NCI-H1694 treated with DMSO at 0.1 percent for 48 hours (cell line): ENCODE measurements at regions not wholly inside any gene's neighbourhood (a gene's known extent, or its start where the extent isn't known, plus 50 kb on each side); places are given as distances from the start of the nearest gene placed in this dataset.
A peak's percentile ranks its signal among the peaks of the same experiment; 100 is the strongest.

ENCODE experiments used
- DNase-seq: peaks from one replicate; lab custom pipeline; 2025; lab: John Stamatoyannopoulos, UW

GRCh38 chr3:30263925-30264313 is 342.5 kb upstream of the TGFBR2 start:
- DNase-seq: no peak

GRCh38 chr3:30266524-30266923 is 339.9 kb upstream of the TGFBR2 start:
- no peak for DNase-seq

DNA sequence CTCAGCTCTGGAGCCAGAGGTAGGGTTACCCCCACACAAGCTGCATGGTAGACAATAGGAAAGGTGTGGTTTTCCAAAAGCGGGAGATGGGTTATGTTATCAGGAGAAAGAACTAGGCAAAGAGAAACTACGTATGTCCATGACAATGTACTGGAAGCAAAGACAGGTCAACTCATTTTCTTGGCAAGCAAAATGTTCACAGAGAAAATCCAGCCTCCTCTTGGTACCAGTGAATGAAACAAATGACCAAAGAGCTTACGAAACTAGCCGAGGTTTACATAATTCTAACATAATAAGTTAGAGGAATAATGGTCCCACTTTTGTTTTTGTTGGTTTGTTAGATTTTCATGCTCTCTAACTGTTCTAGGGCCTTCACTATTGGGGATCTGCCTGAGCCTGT is 338.1 kb upstream of the TGFBR2 start:
- DNase-seq: no peak

DNA sequence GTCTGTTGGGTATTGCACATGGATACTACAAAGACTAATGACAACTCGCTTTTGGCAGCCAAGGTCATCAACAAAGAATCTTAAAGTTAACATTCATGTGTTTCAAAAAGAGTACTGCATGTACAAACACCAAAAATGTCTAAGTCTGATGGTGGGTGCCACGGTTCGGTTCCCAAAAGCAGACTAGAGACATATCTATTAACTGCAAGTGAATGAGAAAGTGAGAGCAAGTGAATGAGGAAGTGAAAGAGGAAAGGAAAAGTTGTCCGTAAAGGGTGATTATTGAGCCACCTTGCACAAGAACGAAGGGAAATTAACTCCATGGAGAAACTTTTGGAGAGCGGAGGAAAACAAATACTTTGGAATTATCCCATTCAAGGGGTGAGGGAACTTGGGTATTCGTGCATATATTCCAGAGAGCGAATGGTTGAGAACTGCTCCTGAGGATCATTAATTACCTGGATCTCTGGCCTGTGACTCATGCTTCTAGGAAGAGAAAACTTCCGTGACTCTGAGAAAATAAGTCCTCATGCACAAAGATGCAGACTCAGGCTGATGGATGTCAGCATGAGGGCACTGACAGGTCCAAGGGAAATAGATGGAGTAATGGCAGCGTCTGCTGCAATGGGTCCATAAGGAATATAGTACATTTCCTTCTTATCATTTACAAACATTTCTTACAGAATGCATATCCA is 336.5 kb upstream of the TGFBR2 start:
- no peak for DNase-seq

DNA sequence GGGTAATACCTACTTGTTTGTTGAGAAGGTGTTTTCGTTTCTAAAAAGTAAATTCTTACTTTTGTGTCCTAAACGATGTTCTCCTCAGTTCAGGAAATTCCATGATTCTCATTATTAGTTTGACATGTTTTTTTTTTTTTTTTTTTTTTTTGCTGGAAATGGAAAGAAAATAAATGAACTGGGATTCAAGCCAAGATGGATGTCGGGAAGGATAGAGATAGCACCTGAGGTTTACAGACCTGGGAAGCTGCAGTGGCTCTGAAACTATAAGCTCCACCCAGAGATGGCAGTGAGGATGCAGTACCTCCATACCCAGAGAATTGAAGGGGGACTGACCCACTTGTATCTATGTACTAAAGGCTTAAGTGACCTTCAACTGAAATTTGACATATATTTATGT is 334.6 kb upstream of the TGFBR2 start:
- no peak for DNase-seq

DNA sequence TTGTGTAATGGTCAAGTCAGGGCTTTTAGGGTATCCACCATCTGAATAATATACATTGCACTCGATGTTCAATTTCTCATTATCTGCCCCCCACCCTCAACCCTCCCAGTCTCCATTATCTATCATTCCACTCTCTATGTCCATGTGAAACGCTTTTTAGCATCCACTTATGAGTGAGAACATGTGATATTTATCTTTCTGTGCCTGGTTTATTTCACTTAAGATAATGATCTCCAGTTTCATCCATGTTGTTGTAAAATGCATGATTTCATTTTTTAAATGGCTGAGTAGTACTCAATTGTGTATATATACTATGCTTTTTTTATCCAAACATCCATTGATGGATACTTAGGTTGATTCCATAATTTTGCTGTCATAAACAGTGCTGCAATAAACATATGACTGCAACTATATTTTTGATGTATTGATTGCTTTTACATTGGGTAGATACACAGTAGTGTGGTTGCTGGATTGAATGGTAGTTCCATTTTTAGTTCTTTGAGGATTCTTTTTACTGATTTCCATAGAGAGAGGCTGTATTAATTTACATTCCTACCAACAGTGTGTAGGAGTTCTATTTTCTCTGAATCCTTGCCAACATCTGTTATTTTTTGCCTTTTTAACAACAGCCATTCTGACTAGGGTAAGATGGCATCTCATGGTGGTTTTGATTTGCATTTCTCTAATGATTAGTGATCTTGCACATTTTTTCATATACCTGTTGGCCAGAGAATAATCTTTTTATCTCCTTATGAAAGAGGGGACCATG is 332.9 kb upstream of the TGFBR2 start:
- no peak for DNase-seq

- no peak for DNase-seq
These were observed 328.9 kb upstream of the TGFBR2 start for GRCh38 chr3:30277494-30277893.

DNA sequence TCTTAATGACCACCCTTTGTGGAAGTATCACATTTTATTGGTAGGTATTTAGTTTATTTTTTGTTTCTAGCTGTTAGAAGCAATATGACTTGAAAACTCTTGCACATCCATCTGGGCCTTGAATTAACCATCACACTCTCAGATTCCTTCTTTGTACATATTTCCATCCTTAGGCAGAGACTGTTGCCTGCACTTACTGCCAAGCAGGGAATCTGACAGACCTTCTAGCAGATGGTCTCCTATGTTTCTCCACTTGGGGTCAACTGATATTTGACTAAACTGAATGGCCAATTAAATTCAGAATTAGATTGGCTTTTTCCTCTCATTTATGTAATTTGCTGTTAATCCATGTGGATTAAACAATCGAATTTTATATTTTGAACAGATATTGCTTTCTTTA is 324.9 kb upstream of the TGFBR2 start:
- no peak for DNase-seq

GRCh38 chr3:30282154-30282696 is 324.2 kb upstream of the TGFBR2 start:
- no peak for DNase-seq

DNA sequence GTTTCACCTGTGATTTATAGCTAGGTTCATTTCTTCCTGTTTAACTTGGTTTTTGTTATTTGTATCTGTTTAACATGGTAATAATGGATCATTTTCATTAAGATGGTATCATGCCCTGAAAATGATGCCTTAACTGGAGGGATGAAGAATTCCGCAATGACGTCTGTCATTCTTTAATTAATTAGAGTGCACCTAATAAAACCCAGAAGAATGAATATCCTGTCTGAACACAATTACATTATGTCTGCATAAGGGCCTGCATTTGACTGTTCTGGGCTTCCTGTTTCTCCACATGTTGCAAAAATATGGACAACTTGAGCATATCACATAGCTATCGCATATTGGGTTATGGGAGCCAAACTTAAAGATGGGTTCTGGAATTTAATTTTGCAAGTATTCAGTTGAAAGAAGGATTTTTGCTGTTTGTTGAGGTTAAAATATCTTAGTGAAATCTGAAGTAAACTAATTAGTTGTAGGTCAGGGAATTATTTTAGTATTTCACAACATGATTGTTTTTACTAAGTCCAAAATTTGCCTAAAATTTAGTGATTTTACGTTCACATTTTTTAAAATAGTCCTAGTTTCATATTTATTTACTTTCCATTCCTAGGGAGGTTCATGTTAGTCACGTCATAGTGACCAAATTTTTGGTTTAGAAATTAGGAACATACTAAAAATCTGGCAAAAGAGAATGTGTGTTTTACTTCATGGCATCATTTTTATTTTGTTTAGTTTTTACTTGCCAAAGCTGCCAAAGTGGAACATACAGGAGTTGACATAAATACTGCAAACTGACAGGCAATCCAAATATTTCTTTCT is 321.0 kb upstream of the TGFBR2 start:
- no peak for DNase-seq

GRCh38 chr3:30286007-30286669 is 320.3 kb upstream of the TGFBR2 start:
- peak; percentile 1 for DNase-seq

DNA sequence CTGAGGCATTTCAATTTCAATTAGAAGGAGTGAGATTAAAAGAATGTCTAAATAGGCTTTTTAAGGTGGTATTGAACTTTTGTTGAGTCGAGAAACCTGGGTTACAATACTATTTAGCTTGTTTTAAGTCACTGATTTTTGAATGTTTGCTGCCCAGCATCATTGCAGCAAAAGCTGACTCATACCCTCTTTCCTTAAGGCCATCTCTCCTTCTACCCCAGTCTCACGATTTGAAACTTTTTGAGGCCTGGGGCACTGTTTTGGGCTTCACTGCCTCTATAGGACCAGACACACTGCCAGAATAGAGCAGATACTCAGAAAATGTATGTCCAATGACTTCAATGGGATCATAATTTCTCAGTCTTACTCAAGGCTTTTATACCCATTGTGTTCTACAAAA is 319.6 kb upstream of the TGFBR2 start:
- no peak for DNase-seq

DNA sequence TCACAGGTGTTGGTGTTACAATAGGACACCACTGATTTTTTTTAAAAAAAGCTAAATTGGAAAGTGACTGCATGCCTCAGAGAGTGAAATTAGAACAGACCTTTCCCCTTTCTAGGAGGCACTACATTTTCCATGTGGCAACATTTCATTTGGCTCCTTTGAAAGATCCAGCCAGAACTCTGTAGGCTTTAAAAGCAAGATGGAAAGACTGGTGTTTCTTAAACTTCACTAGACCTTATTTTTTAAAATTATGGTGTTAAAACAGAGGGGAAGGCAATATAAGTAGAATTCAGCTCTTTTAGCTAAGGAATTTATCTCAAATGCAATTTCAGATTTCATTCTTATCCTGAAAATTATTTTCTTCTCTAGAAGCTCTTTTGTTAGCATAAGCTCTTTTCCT is 317.6 kb upstream of the TGFBR2 start:
- DNase-seq: no peak

DNA sequence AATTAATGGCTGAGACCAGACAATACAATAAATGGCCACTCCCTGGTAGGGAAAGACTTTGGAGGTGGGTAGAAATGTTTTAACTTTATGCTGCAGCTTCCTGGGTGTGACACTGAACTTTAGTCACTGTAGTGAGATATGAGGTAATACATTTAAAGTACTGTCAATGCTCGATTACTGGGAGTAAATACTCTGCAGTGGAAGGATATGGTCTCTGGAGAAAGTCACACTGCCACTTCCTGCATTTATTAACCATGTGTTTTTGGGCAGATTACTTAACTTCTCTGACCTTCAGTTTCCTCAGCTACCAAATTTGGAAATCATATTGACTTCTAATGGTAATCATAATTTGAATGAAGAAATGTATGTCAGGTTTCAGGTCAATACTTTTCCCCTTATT is 317.1 kb upstream of the TGFBR2 start:
- no peak for DNase-seq

GRCh38 chr3:30289766-30290165 is 316.6 kb upstream of the TGFBR2 start:
- DNase-seq: no peak

- no peak for DNase-seq
These were observed 315.9 kb upstream of the TGFBR2 start for GRCh38 chr3:30290479-30290878.

DNA sequence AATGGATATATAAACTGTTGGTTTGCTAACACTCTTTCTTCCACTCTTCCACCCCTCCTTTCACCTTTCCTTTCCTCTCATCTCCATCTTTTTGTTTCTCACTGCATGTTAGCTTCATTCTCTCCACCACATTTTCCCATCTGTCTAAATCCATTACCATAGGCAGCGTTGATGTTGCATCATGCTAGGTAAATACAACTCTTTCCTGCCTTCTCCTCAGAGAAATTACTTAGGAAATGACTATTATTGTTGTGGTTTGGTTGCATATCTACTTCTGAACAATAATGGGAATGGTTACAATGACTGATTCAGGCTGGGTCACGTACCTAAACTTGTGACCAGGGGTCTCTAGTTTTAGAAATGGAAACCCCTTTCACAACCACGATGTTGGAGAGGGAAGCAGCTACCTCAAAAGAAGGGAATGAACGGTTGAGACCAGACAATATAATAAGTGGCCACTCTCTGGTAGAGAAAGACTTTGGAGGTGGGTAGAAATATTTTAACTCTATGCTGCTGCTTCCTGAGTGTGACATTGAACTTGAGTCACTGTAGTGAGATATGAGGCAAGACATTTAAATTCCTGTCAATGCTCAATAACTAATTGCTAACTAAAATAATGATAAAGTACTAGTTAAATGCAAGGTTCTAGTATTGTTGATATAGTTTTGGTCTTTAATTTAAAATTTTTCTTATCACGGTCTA is 314.1 kb upstream of the TGFBR2 start:
- no peak for DNase-seq

- DNase-seq: no peak
These were observed 312.7 kb upstream of the TGFBR2 start for GRCh38 chr3:30293621-30294240.

DNA sequence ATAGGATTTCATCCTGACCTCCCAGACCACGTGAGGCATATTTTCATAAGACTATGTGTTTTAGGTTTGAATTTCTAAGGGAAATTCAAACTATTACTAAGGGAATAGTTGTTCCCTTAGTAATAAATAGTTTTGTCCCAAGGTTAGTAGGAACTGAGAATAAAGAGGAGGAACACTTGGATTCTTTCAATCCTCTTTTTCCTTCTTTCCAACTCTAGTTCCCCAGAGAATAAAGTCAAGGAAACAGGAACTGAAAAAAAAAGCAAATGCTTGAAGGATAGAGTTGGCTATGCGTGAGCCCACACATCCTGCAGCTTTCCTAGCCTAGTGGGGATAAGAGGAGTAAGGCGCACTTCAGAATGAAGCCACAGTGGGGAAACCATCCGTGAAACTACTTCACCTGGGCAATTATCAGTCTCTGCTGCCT is 312.1 kb upstream of the TGFBR2 start:
- DNase-seq: no peak

DNA sequence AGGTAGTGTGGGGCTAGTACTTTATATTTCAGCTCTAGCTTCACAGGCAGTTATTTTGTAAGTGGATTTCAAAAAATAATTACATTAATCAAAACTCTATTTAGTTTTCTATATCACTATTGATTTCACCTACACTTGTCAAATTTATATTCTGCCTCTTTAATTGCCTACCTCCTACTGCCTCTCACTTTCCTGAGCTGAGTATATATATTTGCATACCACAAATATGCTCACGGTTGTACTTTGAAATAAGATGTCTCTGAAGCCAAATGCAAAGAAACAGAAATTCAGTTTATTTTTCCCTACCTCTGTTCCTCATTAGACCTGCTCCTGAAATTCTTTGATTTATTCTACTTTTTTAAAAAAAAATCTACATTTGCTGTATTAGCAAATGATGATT is 309.3 kb upstream of the TGFBR2 start:
- DNase-seq: no peak
